Adipose tissue (tissue), 3 donors: ENCODE measurements at regions not wholly inside any gene's neighbourhood (a gene's known extent, or its start where the extent isn't known, plus 50 kb on each side); places are given as distances from the start of the nearest gene placed in this dataset.

ENCODE experiments used
- H3K27ac ChIP-seq: one replicate; pipeline ENCODE4 v1.5.1; 2013; ENCODE audit warnings: low read depth, low read length
- WGBS, 3 donors: extraction: QIAGEN DNeasy Blood & Tissue Kit; methylation state at CpG; one replicate each; pipeline ENCODE4 v1.1.7; 2013; 5-methylcytosine and 5-hydroxymethylcytosine counted together
- donor health status: healthy with polysubstance abuse.
- donor health status: Bipolar disorder and iron deficiency.
- donor health status: healthy.

GRCh38 chr6:169838346-169839028, 87.1 kb downstream of the ERMARD start:
- 81 to 85% (median 83%) methylated on average over 27 of the region's 27 CpGs for WGBS, 3 donors

DNA sequence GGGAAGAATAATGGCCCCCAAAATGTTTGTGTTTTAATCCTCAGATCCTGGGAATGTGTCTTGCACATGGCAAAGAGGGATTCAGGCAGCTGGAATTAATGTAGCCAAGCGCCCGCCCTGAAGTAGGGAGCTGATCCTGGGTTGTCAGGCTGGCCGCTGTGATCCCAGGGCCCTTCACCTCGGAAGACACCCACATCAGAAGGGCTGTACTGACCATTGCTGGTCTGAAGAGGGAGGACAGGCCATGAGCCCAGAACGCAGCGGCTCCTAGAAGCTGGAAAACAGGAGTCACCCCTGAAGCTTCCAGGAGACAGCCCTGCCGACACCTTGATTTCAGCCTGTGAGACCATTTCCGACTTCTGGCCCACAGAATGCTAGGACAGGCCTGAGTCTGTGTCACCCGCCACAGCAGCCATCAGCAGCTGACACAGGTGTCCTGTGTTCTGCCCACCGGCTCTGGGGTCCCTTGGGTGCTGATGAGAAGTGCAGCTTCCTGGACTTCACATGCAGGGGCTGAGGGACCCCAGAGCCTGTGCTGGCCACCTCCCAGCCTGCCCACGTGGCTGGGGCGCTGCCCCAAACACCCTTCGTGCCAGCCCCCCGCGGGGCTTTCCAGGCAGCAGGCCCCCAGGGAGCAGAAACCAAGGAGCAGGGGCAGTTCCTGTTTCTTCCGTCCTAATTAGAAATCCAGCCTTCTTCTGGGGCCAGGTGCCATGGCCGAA, 86.3 kb downstream of the ERMARD start:
- 76 to 87% (median 78%) methylated on average over 17 of the region's 17 CpGs for WGBS, 3 donors
- H3K27ac ChIP-seq = no peak overlapping the region

More at GRCh38 chr6:169838346-169839028, 87.1 kb downstream of the ERMARD start:
- no peak overlapping the region for H3K27ac ChIP-seq

DNA sequence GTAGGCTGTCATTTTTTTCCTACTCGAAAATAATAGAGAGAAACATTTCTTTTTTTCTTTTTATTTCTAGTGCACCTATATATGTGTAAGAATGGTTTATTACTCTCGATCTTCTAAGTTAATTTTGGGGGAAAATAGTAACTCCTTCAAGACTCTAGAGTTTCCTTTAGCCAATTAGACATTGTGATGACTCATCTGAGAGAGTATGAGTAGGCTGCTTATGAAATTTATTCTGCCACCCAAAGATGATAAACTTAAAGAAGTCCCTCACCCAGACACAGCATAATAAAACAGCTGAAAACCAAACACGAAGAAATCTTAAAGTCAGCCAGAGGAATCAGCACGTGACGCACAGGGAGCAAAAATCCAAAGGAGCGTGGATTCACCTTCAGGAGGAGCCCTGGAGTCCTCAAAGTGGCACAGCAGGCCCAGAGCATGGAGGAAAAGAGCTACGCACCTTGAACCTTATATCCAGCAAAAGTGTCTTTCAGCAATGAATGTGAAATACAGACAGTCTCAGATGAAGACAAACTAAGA, 81.9 kb downstream of the ERMARD start:
- no peak overlapping the region for H3K27ac ChIP-seq
- WGBS, 3 donors = 90 to 94% (median 93%) methylated on average over 7 of the region's 7 CpGs

DNA sequence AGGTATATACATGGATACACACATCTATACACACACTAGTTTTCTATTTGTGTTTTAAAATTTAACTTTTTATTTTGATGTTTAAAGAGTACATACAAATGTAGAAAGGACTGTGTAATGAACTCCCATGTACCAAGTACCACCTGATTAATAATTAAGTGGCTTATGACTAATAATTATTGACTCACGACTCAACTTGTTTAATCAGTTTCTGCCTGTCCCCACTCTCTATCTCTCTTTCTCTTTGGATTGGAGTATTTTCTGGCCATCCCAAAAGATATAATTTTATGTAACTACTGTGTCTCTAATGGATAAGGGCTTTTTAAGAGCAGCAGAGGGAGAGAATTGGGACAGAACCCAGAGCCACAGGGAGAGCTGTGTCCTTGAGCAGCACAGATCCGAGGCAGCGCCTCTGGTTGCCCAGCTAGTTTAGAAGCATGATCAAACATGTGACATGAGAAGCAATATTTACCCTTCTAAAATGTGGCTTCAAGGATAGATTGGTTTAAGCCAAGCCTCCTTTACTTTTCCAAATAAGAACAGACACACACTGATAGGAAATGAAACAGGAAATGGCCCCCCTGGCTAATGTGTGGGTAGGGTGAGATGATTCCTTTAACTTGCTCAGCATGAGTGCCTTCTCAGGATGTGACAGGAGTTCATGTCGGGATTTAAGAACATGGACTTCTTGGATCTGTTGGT, 81.0 kb downstream of the ERMARD start:
- H3K27ac ChIP-seq = no peak overlapping the region
- 26 to 59% (median 57%) methylated on average over 4 of the region's 4 CpGs for WGBS, 3 donors

GRCh38 chr6:169831450-169832246, 80.2 kb downstream of the ERMARD start:
- WGBS, 3 donors = 19 to 34% (median 29%) methylated on average over 32 of the region's 32 CpGs

More at GRCh38 chr6:169831450-169832246, 80.2 kb downstream of the ERMARD start:
- H3K27ac ChIP-seq = no peak overlapping the region
